Hepatocyte (in vitro differentiated cells): ENCODE measurements at regions not wholly inside any gene's neighbourhood (a gene's known extent, or its start where the extent isn't known, plus 50 kb on each side); places are given as distances from the start of the nearest gene placed in this dataset.

ENCODE experiments used
- DNase-seq: peaks from one replicate; pipeline ENCODE4 v3.0.0-alpha.2; 2016; ENCODE audit warnings: low spot score
- H2AFZ ChIP-seq: fragments of 200-600 bp; sonication (generic); 2 replicates; pipeline ENCODE4 v1.6.0; 2016; ENCODE audit warnings: antibody characterized with exemption, mild to moderate bottlenecking
- H3K27ac ChIP-seq: fragments of 200-600 bp; sonication (generic); 2 replicates; pipeline ENCODE4 v1.5.1; 2016; ENCODE audit warnings: mild to moderate bottlenecking
- H3K27me3 ChIP-seq: fragments of 200-600 bp; sonication (generic); 2 replicates; pipeline ENCODE4 v1.6.1; 2016
- H3K36me3 ChIP-seq: fragments of 200-600 bp; sonication (generic); replicated peaks from 2 replicates; pipeline ENCODE4 v1.5.1; 2016; ENCODE audit warnings: low read depth; ENCODE audit not compliant: insufficient read depth
- H3K4me1 ChIP-seq: fragments of 200-600 bp; sonication (generic); 2 replicates; pipeline ENCODE4 v1.5.1; 2016; ENCODE audit warnings: mild to moderate bottlenecking, moderate library complexity; ENCODE audit not compliant: insufficient read depth
- H3K4me2 ChIP-seq: fragments of 200-600 bp; sonication (generic); 2 replicates; pipeline ENCODE4 v1.6.0; 2016
- H3K4me3 ChIP-seq: fragments of 200-600 bp; sonication (generic); 2 replicates; pipeline ENCODE4 v1.5.1; 2016; ENCODE audit warnings: mild to moderate bottlenecking
- H3K79me2 ChIP-seq: fragments of 200-600 bp; sonication (generic); 2 replicates; pipeline ENCODE4 v1.6.0; 2017; ENCODE audit warnings: mild to moderate bottlenecking
- H3K9me2 ChIP-seq: fragments of 200-600 bp; sonication (generic); replicated peaks from 2 replicates; pipeline ENCODE4 v1.6.0; 2017; ENCODE audit warnings: mild to moderate bottlenecking; ENCODE audit not compliant: insufficient read depth
- H3K9me3 ChIP-seq: fragments of 200-600 bp; sonication (generic); 2 replicates; pipeline ENCODE4 v1.5.1; 2016; ENCODE audit warnings: low read depth, mild to moderate bottlenecking
- H4K20me1 ChIP-seq: fragments of 200-600 bp; sonication (generic); 2 replicates; pipeline ENCODE4 v1.6.0; 2016; ENCODE audit warnings: mild to moderate bottlenecking; ENCODE audit not compliant: insufficient read depth, poor library complexity, severe bottlenecking
- CTCF ChIP-seq: fragments of 200-600 bp; sonication (generic); IDR thresholded peaks from 2 replicates; pipeline ENCODE4 v1.5.1; 2016; ENCODE audit warnings: antibody characterized with exemption, mild to moderate bottlenecking; ENCODE audit not compliant: poor library complexity
- EZH2 ChIP-seq: fragments of 200-600 bp; sonication (generic); IDR thresholded peaks from 2 replicates; pipeline ENCODE4 v1.6.1; 2016; ENCODE audit warnings: antibody characterized with exemption, mild to moderate bottlenecking, borderline replicate concordance
- EZH2phosphoT487 ChIP-seq: fragments of 200-600 bp; sonication (generic); IDR thresholded peaks from one replicate; pipeline ENCODE4 v1.6.1; 2018; ENCODE audit warnings: antibody characterized with exemption, mild to moderate bottlenecking, low read depth, moderate library complexity; ENCODE audit not compliant: unreplicated experiment, severe bottlenecking
- WGBS: methylation state at CpG from one replicate; pipeline ENCODE4 v1.1.6; 2016; ENCODE audit warnings: low lambda C conversion rate; ENCODE audit errors: missing lambda C conversion rate; 5-methylcytosine and 5-hydroxymethylcytosine counted together

- Histone ChIP-seq H4K20me1 (no peaks in the 10 kb centered on the region), H3K27ac (no peak overlapping the region), H3K36me3 (no peaks in the 10 kb centered on the region), H3K4me1 (no peaks in the 10 kb centered on the region), H3K79me2 (no peaks in the 10 kb centered on the region), H3K27me3 (no peaks in the 10 kb centered on the region), H3K9me2 (no peaks in the 10 kb centered on the region), H3K4me3 (no peak overlapping the region), H2AFZ (no peak overlapping the region), H3K4me2 (no peak overlapping the region), H3K9me3 (no peaks in the 10 kb centered on the region)
- 63% methylated on average over 3 of the region's 3 CpGs for WGBS
- TF ChIP-seq EZH2phosphoT487: no peak
- TF ChIP-seq EZH2: no peak
- TF ChIP-seq CTCF: no peak
- DNase-seq: no peak
These were observed 535.2 kb downstream of the IRX1 start for GRCh38 chr5:4130819-4131218.

- Histone ChIP-seq H3K27ac (no peak overlapping the region), H3K9me2 (no peaks in the 10 kb centered on the region), H3K27me3 (no peaks in the 10 kb centered on the region), H3K36me3 (no peaks in the 10 kb centered on the region), H3K4me3 (no peak overlapping the region), H3K4me1 (no peaks in the 10 kb centered on the region), H3K9me3 (no peaks in the 10 kb centered on the region), H4K20me1 (no peaks in the 10 kb centered on the region), H3K79me2 (no peaks in the 10 kb centered on the region), H2AFZ (no peak overlapping the region), H3K4me2 (no peak overlapping the region)
- 80% methylated on average over 7 of the region's 7 CpGs for WGBS
- no peak for TF ChIP-seq EZH2phosphoT487
- TF ChIP-seq EZH2: no peak
- no peak for TF ChIP-seq CTCF
- DNase-seq: no peak
These were observed 542.1 kb downstream of the IRX1 start for GRCh38 chr5:4137781-4138180.

GRCh38 chr5:4142842-4143241 lies 547.2 kb downstream of the IRX1 start:
- 69% methylated on average over 6 of the region's 6 CpGs for WGBS
- Histone ChIP-seq H3K27me3 (no peaks in the 10 kb centered on the region), H3K4me3 (no peak overlapping the region)

More at GRCh38 chr5:4142842-4143241, 547.2 kb downstream of the IRX1 start:
- Histone ChIP-seq H3K9me3 (no peaks in the 10 kb centered on the region), H4K20me1 (no peaks in the 10 kb centered on the region), H3K79me2 (no peaks in the 10 kb centered on the region), H3K9me2 (no peaks in the 10 kb centered on the region), H3K36me3 (no peaks in the 10 kb centered on the region), H3K27ac (no peak overlapping the region), H2AFZ (no peak overlapping the region), H3K4me1 (no peaks in the 10 kb centered on the region), H3K4me2 (no peak overlapping the region)
- TF ChIP-seq EZH2phosphoT487 (no peak), EZH2 (no peak), CTCF (no peak)
- DNase-seq: no peak
